HuH-7 (cell line): ENCODE measurements at regions not wholly inside any gene's neighbourhood (a gene's known extent, or its start where the extent isn't known, plus 50 kb on each side); places are given as distances from the start of the nearest gene placed in this dataset.
A peak's percentile ranks its signal among the peaks of the same experiment; 100 is the strongest.
"Not testable (repeated sequence)": the region's sequence is repeated elsewhere in the genome, so short reads cannot be mapped to it uniquely, and the experiment has no call there.

Experiments used
- DNase-seq: peaks from one replicate; pipeline ENCODE4 v3.0.0; 2011; ENCODE audit warnings: low spot score

GRCh38 chr12:74595696-74596095 is 58.1 kb downstream of the ATXN7L3B start:
- DNase-seq: no peak

GRCh38 chr12:74598819-74599218 is 61.2 kb downstream of the ATXN7L3B start:
- no peak for DNase-seq

- no peak for DNase-seq
Measured at GRCh38 chr12:74599932-74600331, 62.3 kb downstream of the ATXN7L3B start.

- DNase-seq: not testable (repeated sequence)
Measured at GRCh38 chr12:74600817-74601216, 63.2 kb downstream of the ATXN7L3B start.

- peak; percentile 23 for DNase-seq
Measured at GRCh38 chr12:74602881-74603672, 65.4 kb downstream of the ATXN7L3B start.

GRCh38 chr12:74608231-74608775 is 70.7 kb downstream of the ATXN7L3B start:
- DNase-seq: no peak

GRCh38 chr12:74610711-74611110 is 73.1 kb downstream of the ATXN7L3B start:
- no peak for DNase-seq

- no peak for DNase-seq
Measured at GRCh38 chr12:74614426-74614825, 76.8 kb downstream of the ATXN7L3B start.

GRCh38 chr12:74619084-74619483 is 81.4 kb downstream of the ATXN7L3B start:
- no peak for DNase-seq

GRCh38 chr12:74619884-74620283 is 82.2 kb downstream of the ATXN7L3B start:
- DNase-seq: no peak

- DNase-seq: no peak
Measured at GRCh38 chr12:74620921-74621320, 83.3 kb downstream of the ATXN7L3B start.

- no peak for DNase-seq
Measured at GRCh38 chr12:74624201-74624600, 86.6 kb downstream of the ATXN7L3B start.

GRCh38 chr12:74626397-74626796 is 88.8 kb downstream of the ATXN7L3B start:
- no peak for DNase-seq

- DNase-seq: no peak
Measured at GRCh38 chr12:74641262-74641661, 103.6 kb downstream of the ATXN7L3B start.

- no peak for DNase-seq
Measured at GRCh38 chr12:74641694-74642093, 104.1 kb downstream of the ATXN7L3B start.

GRCh38 chr12:74644681-74645080 is 107.0 kb downstream of the ATXN7L3B start:
- DNase-seq: no peak

- peak; percentile 6 for DNase-seq
Measured at GRCh38 chr12:74646831-74647230, 109.2 kb downstream of the ATXN7L3B start.

GRCh38 chr12:74647256-74647655 is 109.6 kb downstream of the ATXN7L3B start:
- no peak for DNase-seq

- no peak for DNase-seq
Measured at GRCh38 chr12:74656251-74656650, 118.6 kb downstream of the ATXN7L3B start.

- no peak for DNase-seq
Measured at GRCh38 chr12:74660442-74660841, 122.8 kb downstream of the ATXN7L3B start.

GRCh38 chr12:74663958-74664357 is 126.3 kb downstream of the ATXN7L3B start:
- no peak for DNase-seq

- no peak for DNase-seq
Measured at GRCh38 chr12:74665690-74666089, 128.1 kb downstream of the ATXN7L3B start.

- no peak for DNase-seq
Measured at GRCh38 chr12:74671421-74671820, 133.8 kb downstream of the ATXN7L3B start.

- not testable (repeated sequence) for DNase-seq
Measured at GRCh38 chr12:74676955-74677354, 139.3 kb downstream of the ATXN7L3B start.
